ENCODE measurements at regions not wholly inside any gene's neighbourhood (a gene's known extent, or its start where the extent isn't known, plus 50 kb on each side); places are given as distances from the start of the nearest gene placed in this dataset.
A peak's percentile ranks its signal among the peaks of the same experiment; 100 is the strongest.

- no peak for DNase-seq (ENCODE audit: low spot score)
These were observed 1415.8 kb upstream of the CELF4 start for GRCh38 chr18:38981389-38981788.

GRCh38 chr18:38980420-38980819 is 1414.8 kb upstream of the CELF4 start:
- DNase-seq (ENCODE audit: low spot score) = no peak

GRCh38 chr18:38972571-38972970 is 1407.0 kb upstream of the CELF4 start:
- no peak for DNase-seq (ENCODE audit: low spot score)

- DNase-seq (ENCODE audit: low spot score) = no peak
These were observed 1406.3 kb upstream of the CELF4 start for GRCh38 chr18:38971881-38972280.

GRCh38 chr18:38966841-38967240 is 1401.2 kb upstream of the CELF4 start:
- no peak for DNase-seq (ENCODE audit: low spot score)

DNA sequence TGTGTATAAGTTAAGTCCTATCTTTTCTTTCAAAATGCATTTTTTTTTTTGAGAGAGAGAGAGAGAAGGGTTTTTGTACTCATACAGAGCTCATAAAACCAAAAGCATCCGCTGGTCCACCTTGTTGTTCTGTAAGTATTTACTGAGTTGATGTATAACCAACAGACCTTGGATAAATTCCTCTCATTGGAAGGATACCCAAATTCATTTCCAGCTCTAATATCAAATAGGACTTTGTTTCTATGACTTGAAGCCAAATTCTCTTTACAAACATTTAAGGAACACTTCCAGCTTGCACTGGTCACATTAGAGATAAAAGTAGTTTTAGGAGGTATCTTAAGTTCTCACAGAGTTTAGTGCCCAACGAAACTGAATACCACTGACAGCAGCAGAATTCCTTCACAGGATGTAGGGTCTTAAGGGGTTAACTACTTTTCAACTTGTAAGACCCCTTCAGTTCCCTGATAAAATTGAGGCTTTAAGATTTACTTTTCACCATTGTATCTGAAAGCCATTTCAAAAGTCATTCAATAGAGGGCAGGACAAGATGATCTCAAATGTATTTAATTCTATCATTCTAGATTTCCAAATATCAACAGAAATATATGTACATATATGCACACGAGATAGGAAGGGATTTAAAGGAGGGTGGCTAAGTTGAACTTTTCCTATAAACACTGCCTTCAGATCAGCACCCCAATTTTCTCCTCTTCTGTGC is 1398.5 kb upstream of the CELF4 start:
- DNase-seq (ENCODE audit: low spot score) = no peak

- DNase-seq (ENCODE audit: low spot score) = no peak
These were observed 1396.3 kb upstream of the CELF4 start for GRCh38 chr18:38961880-38962279.

DNA sequence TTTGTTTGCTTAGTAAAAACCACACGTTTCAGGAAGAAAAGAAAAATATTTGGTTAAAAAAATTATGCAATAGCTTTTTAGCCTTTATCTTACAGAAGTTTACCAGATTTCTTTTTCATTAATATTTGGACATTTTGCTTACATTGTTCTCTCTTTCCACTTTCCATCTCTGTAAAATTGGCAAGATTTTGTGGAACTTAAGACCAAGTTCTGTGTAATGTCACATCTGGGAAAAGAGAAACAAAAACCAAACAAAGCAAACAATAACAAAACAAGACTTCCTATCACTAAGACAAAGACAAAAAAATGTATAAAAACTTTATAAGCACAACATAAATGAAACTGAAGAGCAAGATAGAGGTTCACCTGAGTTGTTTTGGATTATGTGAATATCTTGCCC is 1392.1 kb upstream of the CELF4 start:
- DNase-seq (ENCODE audit: low spot score) = no peak

DNA sequence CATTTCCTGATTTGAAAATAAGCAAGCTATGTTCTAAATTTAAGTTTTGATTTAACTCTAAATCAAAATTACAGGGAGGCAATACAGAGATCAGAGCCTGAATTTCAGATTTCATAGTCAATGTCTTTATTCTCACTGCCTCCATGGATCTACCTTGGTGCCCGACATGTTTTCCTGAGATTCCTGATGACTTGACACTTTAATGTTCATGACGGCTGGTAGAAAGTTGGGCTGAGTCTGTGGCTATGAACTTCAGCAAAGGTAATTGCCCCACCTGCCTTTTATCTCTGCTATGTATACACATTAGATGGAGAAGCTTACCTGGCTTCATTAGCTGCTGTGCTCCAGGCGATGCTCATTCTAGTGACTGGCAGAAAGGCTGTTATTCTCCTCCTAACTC is 1390.5 kb upstream of the CELF4 start:
- no peak for DNase-seq (ENCODE audit: low spot score)

DNA sequence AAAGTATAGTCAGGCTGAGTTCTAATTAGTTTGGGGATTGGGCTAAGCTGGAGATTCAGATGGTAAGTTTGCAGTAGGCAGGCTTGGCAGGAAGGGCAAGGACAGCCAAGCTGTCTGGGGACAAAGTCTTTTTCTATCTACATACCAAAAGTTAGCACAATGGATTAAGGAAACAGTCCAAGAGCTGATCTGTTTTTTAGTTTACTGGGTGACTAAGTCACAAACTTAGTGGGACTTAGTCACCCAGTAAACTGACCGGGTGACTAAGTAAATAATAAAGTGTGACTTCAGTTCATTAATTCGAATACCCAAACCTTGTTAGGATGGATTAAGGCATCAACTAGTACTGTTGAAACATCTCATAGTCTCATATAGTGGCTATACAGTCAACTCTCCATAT is 1386.0 kb upstream of the CELF4 start:
- DNase-seq (ENCODE audit: low spot score) = no peak

DNA sequence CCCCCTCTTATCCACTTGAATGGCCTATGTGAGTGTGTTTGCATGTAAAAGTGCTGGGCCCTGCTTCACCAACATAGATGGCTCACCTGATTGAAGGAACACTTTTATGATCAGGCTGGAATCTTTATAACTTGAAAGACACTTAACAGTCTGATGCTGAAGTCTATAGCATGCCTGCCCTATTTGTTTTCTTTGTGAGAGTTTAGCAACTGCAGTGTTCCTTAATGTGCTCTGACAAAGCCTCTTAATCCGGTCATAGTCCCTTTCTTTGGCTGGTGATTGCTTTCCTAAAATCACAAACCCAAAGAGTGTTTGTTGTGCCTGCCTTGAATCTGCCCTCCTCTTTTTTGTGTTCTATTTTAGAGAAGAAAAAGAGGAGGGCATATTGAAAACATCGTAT is 1382.8 kb upstream of the CELF4 start:
- DNase-seq (ENCODE audit: low spot score) = no peak

DNA sequence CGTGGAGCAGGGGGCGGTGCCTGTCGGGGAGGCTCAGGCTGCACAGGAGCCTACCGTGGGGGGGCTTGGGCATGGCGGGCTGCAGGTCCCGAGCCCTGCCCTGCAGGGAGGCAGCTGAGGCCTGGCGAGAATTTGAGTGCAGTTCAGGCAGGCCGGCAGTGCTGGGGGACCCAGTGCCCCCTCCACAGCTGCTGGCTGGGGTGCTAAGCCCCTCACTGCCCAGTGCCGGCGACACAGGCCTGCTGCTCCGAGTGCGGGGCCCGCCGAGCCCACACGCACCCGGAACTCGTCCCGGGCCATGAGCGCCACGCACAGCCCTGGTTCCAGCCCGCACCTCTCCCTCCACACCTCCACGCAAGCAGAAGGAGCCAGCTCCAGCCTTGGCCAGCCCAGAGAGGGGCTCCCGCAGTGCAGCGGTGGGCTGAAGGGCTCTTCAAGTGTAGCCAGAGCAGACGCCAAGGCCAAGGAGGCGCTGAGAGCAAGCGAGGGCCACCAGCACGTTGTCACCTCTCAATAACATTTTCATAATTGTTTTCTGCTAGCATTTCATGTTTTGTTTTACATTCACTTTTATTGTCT is 1378.9 kb upstream of the CELF4 start:
- no peak for DNase-seq (ENCODE audit: low spot score)

DNA sequence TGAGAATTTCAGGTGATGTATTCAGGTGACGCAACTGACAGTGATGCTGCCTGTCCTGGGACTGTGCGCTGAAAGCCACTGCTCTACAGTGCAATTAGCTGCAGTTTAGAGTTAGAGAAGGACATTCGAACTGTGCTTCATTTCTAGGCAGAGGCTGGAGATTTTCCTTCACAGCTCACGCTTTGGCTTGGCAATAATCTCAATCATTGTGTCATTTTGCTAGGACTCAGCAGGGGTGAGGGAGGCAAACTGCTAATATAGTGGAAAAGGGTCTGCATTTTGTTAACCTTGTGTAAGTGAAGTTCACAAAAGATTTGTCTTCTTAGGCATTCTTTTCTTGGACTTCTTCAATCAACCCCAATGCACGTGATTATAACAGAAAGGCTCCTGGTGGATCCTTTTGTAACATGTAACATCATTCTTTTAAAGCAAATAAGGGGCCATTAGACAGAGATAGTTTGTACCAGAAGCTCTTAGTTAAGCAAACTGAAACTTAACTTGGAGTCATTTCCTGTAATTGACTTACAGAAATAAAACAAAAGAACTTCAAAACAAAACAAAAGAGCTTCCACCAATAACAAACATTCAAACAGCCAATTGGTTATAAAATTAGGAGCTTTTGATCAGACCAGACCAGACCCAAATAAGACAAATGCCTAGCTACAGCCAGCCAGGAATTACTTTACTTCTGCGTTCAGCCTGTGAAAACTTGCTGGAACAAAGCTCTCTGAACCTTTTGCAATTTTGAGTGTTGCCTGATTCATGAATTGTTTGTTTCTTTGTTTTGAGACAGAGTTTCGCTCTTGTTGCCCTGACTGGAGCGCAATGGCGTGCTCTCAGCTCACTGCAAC is 1376.3 kb upstream of the CELF4 start:
- no peak for DNase-seq (ENCODE audit: low spot score)

- DNase-seq (ENCODE audit: low spot score) = peak; percentile 98
These were observed 1375.4 kb upstream of the CELF4 start for GRCh38 chr18:38940863-38941531.

GRCh38 chr18:38940475-38940862 is 1374.9 kb upstream of the CELF4 start:
- DNase-seq (ENCODE audit: low spot score) = no peak

DNA sequence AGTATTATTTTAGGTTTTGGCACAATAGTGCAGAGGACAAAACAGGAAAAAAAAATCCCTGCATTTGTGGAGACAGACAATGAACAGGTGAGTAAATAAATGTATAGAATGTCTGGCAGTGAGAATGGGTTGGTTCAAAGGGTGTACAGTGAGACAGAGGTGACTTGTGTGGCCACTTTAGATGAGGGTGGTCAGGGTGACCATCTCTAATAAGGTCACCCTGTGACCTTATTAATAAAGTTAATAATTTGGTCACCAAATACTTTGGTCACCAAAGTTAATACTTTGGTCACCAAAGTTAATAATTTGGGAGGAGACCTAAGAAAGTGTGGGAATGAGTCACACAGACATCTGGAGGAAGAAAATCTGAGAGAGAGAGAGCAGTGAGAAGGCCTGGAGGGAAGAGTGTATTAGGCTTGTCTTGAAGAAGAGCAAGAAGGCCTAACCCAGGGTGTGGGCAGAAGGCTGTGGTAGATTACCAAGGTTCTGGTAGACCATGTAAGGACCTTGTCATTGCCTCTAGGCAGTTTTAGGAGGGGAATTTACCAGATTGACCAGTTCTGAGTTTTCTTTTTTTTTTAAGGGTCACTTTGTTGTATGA is 1368.4 kb upstream of the CELF4 start:
- no peak for DNase-seq (ENCODE audit: low spot score)

GRCh38 chr18:38933322-38933721 is 1367.7 kb upstream of the CELF4 start:
- DNase-seq (ENCODE audit: low spot score) = no peak

- no peak for DNase-seq (ENCODE audit: low spot score)
These were observed 1367.2 kb upstream of the CELF4 start for GRCh38 chr18:38932752-38933151.

DNA sequence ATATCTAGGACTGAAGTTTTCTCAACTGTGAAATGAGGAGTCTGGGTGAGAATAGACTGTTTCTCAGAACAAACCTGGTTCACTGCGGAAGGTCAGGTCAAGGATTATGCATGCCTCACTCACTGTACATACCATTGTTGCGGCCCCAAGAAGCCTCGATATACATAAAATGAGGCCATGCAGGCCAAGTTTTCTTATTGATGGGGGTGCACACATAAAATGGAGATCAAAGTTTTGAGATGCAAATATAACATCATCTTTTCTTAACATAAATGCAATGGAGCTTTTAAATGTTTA is 1366.1 kb upstream of the CELF4 start:
- DNase-seq (ENCODE audit: low spot score) = no peak

- no peak for DNase-seq (ENCODE audit: low spot score)
These were observed 1365.5 kb upstream of the CELF4 start for GRCh38 chr18:38930881-38931753.

DNA sequence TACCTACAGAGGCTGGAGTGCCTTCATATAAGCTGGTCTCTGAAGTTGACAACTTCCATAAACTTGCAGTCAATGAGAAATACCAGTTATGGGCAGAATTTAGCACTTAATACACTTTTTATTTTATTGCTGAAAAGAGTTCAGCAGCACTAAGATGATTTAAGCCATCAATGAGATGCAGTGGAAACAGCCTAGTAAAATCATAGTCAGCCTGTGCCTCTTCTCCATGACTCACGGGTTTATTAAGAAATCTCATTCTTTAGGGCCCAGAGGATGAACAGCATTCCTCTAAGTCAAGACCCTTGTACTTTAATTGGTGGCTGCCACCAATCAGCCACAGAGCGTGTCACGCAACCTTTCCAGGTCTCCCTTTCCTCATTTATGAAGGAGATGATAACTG is 1357.9 kb upstream of the CELF4 start:
- DNase-seq (ENCODE audit: low spot score) = no peak

All from H4 (cell line).